ENCODE measurements at regions not wholly inside any gene's neighbourhood (a gene's known extent, or its start where the extent isn't known, plus 50 kb on each side); places are given as distances from the start of the nearest gene placed in this dataset.

DNA sequence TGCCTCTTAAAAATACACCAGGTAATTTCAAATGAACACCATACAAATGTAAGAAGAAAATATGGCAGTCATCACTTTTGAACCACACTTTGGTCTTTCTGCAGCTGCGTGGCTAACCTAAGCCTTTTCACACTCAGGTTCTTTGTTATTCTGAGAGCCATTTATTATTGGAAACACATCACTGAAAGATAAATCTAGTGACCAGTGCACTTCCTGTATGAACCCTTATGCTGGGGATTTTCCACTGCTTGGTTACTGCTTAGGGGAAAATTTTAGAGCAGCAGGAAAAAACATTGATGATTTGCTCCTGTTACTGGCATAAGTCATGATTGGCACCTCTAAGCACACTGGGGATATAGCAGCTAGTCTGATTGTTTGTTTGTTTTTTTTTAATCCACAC, 58.6 kb upstream of the RANBP3L start:
- 0% methylated on average over 1 of the region's 1 CpG for WGBS (ENCODE audit: insufficient coverage, insufficient replicate concordance, low lambda C conversion rate, missing lambda C conversion rate)
- H2AFZ ChIP-seq (ENCODE audit: control insufficient read depth, low read depth, low read length), result no peak overlapping the region; the same call in none of the 2 replicates
- no peaks in the 10 kb centered on the region for H3K27me3 ChIP-seq (replicated peaks in 1 of 2; ENCODE audit: control insufficient read depth in 2 of 2, insufficient read depth in 2 of 2, low read length in 1 of 2)
- SMC1A ChIA-PET (ENCODE audit: uncharacterized antibody, unreplicated experiment), result interaction anchor here (0.8 kb wide), 1 partner anchor 35 kb away, joined by 3 read pairs; no protein-coding TSS in a partner anchor
- no peak overlapping the region for H3K27ac ChIP-seq (ENCODE audit: control insufficient read depth, insufficient read depth)
- RAD21 ChIA-PET (ENCODE audit: unreplicated experiment), result no interaction called here
- no peaks in the 10 kb centered on the region; the same call in 1 of the 2 replicates for H3K4me1 ChIP-seq (ENCODE audit: control insufficient read depth, insufficient read depth, low read length)
- FAIRE-seq, result no peak
- CTCF ChIA-PET, result interaction anchor here (1.3 to 1.8 kb wide), 2 partner anchors 13 to 146 kb away, joined by 4 read pairs; no protein-coding TSS in a partner anchor
- H3K4me2 ChIP-seq (ENCODE audit: control insufficient read depth, insufficient read depth), result no peak overlapping the region
- intact Hi-C loops (cut with micrococcal nuclease; ENCODE audit: unreplicated experiment), result no loop called here
- no peaks in the 10 kb centered on the region for H3K36me3 ChIP-seq (ENCODE audit: control insufficient read depth in 2 of 2, insufficient read depth in 2 of 2, low read length in 1 of 2)
- in situ Hi-C loops (cut with MboI), result no loop called here
- BruUV-seq (replicated peaks), result no TSS peak
- H3K9ac ChIP-seq (ENCODE audit: control insufficient read depth, insufficient read depth, low read length), result no peak overlapping the region
- ATAC-seq, result peak; percentile 82
- H3K9me3 ChIP-seq (replicated peaks; ENCODE audit: control insufficient read depth, insufficient read depth, low read length), result no peaks in the 10 kb centered on the region
- DNase-seq (ENCODE audit: low read depth, low spot score), result peak; percentile 17
- POLR2A ChIA-PET, result no interaction called here
- no peaks in the 10 kb centered on the region for H4K20me1 ChIP-seq (ENCODE audit: control insufficient read depth, insufficient read depth)
- TF ChIP-seq SPI1 (IDR thresholded peaks at IDR 0.05; ENCODE audit: borderline replicate concordance, insufficient read depth, low read depth, low read length) (0 out of 2 replicates have a peak, but pooled peaks have one; percentile 6), GABPA (IDR thresholded peaks at IDR 0.05; ENCODE audit: low read depth) (no peak), STAT3 (IDR thresholded peaks at IDR 0.05; ENCODE audit: low read depth, low read length) (no peak)
- TF ChIP-seq, protein P1, sequence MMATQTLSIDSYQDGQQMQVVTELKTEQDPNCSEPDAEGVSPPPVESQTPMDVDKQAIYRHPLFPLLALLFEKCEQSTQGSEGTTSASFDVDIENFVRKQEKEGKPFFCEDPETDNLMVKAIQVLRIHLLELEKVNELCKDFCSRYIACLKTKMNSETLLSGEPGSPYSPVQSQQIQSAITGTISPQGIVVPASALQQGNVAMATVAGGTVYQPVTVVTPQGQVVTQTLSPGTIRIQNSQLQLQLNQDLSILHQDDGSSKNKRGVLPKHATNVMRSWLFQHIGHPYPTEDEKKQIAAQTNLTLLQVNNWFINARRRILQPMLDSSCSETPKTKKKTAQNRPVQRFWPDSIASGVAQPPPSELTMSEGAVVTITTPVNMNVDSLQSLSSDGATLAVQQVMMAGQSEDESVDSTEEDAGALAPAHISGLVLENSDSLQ (IDR thresholded peaks at IDR 0.05), result peak; percentile 75
- TF ChIP-seq, protein P2, sequence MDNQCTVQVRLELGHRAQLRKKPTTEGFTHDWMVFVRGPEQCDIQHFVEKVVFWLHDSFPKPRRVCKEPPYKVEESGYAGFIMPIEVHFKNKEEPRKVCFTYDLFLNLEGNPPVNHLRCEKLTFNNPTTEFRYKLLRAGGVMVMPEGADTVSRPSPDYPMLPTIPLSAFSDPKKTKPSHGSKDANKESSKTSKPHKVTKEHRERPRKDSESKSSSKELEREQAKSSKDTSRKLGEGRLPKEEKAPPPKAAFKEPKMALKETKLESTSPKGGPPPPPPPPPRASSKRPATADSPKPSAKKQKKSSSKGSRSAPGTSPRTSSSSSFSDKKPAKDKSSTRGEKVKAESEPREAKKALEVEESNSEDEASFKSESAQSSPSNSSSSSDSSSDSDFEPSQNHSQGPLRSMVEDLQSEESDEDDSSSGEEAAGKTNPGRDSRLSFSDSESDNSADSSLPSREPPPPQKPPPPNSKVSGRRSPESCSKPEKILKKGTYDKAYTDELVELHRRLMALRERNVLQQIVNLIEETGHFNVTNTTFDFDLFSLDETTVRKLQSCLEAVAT (IDR thresholded peaks at IDR 0.05), result no peak
- TF ChIP-seq, protein P3, sequence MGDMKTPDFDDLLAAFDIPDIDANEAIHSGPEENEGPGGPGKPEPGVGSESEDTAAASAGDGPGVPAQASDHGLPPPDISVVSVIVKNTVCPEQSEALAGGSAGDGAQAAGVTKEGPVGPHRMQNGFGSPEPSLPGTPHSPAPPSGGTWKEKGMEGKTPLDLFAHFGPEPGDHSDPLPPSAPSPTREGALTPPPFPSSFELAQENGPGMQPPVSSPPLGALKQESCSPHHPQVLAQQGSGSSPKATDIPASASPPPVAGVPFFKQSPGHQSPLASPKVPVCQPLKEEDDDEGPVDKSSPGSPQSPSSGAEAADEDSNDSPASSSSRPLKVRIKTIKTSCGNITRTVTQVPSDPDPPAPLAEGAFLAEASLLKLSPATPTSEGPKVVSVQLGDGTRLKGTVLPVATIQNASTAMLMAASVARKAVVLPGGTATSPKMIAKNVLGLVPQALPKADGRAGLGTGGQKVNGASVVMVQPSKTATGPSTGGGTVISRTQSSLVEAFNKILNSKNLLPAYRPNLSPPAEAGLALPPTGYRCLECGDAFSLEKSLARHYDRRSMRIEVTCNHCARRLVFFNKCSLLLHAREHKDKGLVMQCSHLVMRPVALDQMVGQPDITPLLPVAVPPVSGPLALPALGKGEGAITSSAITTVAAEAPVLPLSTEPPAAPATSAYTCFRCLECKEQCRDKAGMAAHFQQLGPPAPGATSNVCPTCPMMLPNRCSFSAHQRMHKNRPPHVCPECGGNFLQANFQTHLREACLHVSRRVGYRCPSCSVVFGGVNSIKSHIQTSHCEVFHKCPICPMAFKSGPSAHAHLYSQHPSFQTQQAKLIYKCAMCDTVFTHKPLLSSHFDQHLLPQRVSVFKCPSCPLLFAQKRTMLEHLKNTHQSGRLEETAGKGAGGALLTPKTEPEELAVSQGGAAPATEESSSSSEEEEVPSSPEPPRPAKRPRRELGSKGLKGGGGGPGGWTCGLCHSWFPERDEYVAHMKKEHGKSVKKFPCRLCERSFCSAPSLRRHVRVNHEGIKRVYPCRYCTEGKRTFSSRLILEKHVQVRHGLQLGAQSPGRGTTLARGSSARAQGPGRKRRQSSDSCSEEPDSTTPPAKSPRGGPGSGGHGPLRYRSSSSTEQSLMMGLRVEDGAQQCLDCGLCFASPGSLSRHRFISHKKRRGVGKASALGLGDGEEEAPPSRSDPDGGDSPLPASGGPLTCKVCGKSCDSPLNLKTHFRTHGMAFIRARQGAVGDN (IDR thresholded peaks at IDR 0.05), result 0 out of 2 replicates have a peak, but pooled peaks have one; percentile 25
- TF ChIP-seq, protein P4, sequence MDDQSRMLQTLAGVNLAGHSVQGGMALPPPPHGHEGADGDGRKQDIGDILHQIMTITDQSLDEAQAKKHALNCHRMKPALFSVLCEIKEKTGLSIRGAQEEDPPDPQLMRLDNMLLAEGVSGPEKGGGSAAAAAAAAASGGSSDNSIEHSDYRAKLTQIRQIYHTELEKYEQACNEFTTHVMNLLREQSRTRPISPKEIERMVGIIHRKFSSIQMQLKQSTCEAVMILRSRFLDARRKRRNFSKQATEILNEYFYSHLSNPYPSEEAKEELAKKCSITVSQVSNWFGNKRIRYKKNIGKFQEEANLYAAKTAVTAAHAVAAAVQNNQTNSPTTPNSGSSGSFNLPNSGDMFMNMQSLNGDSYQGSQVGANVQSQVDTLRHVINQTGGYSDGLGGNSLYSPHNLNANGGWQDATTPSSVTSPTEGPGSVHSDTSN (IDR thresholded peaks at IDR 0.05; ENCODE audit: insufficient replicate concordance, low read depth, low read length), result peak; percentile 9
- TF ChIP-seq, protein P5, sequence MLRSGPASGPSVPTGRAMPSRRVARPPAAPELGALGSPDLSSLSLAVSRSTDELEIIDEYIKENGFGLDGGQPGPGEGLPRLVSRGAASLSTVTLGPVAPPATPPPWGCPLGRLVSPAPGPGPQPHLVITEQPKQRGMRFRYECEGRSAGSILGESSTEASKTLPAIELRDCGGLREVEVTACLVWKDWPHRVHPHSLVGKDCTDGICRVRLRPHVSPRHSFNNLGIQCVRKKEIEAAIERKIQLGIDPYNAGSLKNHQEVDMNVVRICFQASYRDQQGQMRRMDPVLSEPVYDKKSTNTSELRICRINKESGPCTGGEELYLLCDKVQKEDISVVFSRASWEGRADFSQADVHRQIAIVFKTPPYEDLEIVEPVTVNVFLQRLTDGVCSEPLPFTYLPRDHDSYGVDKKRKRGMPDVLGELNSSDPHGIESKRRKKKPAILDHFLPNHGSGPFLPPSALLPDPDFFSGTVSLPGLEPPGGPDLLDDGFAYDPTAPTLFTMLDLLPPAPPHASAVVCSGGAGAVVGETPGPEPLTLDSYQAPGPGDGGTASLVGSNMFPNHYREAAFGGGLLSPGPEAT (IDR thresholded peaks at IDR 0.05; ENCODE audit: low read depth), result 0 out of 2 replicates have a peak, but pooled peaks have one; percentile 30
- no peaks in the 10 kb centered on the region for H3K79me2 ChIP-seq (ENCODE audit: control insufficient read depth, insufficient read depth, low read length)
- H3K4me3 ChIP-seq, result no peak overlapping the region
